LNCAP (cell line): ENCODE measurements at regions not wholly inside any gene's neighbourhood (a gene's known extent, or its start where the extent isn't known, plus 50 kb on each side); places are given as distances from the start of the nearest gene placed in this dataset.

Source experiments
- CTCF ChIP-seq: fragments of 450-650 bp; IDR thresholded peaks from 2 replicates; pipeline ENCODE4 v1.5.1; 2017; ENCODE audit warnings: mild to moderate bottlenecking

- TF ChIP-seq CTCF = no peak
Measured at GRCh38 chrX:125765347-125765746, 400.7 kb downstream of the DCAF12L2 start.

GRCh38 chrX:125769628-125770027, 396.5 kb downstream of the DCAF12L2 start:
- TF ChIP-seq CTCF = no peak

GRCh38 chrX:125778261-125778660, 387.8 kb downstream of the DCAF12L2 start:
- TF ChIP-seq CTCF = no peak

GRCh38 chrX:125782184-125782583, 383.9 kb downstream of the DCAF12L2 start:
- no peak for TF ChIP-seq CTCF

GRCh38 chrX:125786316-125786715, 379.8 kb downstream of the DCAF12L2 start:
- no peak for TF ChIP-seq CTCF

GRCh38 chrX:125791787-125792186, 374.3 kb downstream of the DCAF12L2 start:
- no peak for TF ChIP-seq CTCF

- TF ChIP-seq CTCF = no peak
Measured at GRCh38 chrX:125810856-125811255, 355.2 kb downstream of the DCAF12L2 start.

GRCh38 chrX:125826080-125826479, 340.0 kb downstream of the DCAF12L2 start:
- TF ChIP-seq CTCF = peak; percentile 37
